ENCODE measurements at regions not wholly inside any gene's neighbourhood (a gene's known extent, or its start where the extent isn't known, plus 50 kb on each side); places are given as distances from the start of the nearest gene placed in this dataset.

GRCh38 chr16:72422308-72422897 is 250.4 kb upstream of the PMFBP1 start:
- no peaks in the 10 kb centered on the region for H3K4me1 ChIP-seq (ENCODE audit: insufficient read depth)
- DNase-seq (ENCODE audit: low spot score), result no peak
- no peaks in the 10 kb centered on the region for H3K9me2 ChIP-seq (replicated peaks; ENCODE audit: insufficient read depth)
- no peaks in the 10 kb centered on the region for H3K27me3 ChIP-seq
- no peak overlapping the region for H3K27ac ChIP-seq
- H3K79me2 ChIP-seq, result no peaks in the 10 kb centered on the region
- WGBS (ENCODE audit: low lambda C conversion rate, missing lambda C conversion rate), result 97% methylated on average over 1 of the region's 1 CpG
- no peaks in the 10 kb centered on the region for H4K20me1 ChIP-seq (ENCODE audit: insufficient read depth, poor library complexity, severe bottlenecking)
- no peaks in the 10 kb centered on the region for H3K36me3 ChIP-seq (replicated peaks; ENCODE audit: insufficient read depth, low read depth)
- no peak for TF ChIP-seq EZH2phosphoT487 (IDR thresholded peaks at IDR 0.05; ENCODE audit: low read depth, severe bottlenecking, unreplicated experiment)
- no peak overlapping the region for H3K4me3 ChIP-seq
- H2AFZ ChIP-seq, result no peak overlapping the region
- H3K4me2 ChIP-seq, result no peak overlapping the region
- peaks cover 16% of the 10 kb centered on the region for H3K9me3 ChIP-seq (ENCODE audit: low read depth)

GRCh38 chr16:72419638-72420037 is 247.7 kb upstream of the PMFBP1 start:
- H3K79me2 ChIP-seq, result no peaks in the 10 kb centered on the region
- DNase-seq (ENCODE audit: low spot score), result no peak
- H3K36me3 ChIP-seq (replicated peaks; ENCODE audit: insufficient read depth, low read depth), result no peaks in the 10 kb centered on the region
- H3K4me1 ChIP-seq (ENCODE audit: insufficient read depth), result no peaks in the 10 kb centered on the region
- H2AFZ ChIP-seq, result no peak overlapping the region
- H3K27ac ChIP-seq, result no peak overlapping the region
- no peaks in the 10 kb centered on the region for H3K27me3 ChIP-seq
- peaks cover 16% of the 10 kb centered on the region for H3K9me3 ChIP-seq (ENCODE audit: low read depth)
- no peak for TF ChIP-seq EZH2phosphoT487 (IDR thresholded peaks at IDR 0.05; ENCODE audit: low read depth, severe bottlenecking, unreplicated experiment)
- no peak for TF ChIP-seq EZH2 (IDR thresholded peaks at IDR 0.05; ENCODE audit: borderline replicate concordance)
- TF ChIP-seq CTCF (IDR thresholded peaks at IDR 0.05; ENCODE audit: poor library complexity), result no peak
- 97% methylated on average over 4 of the region's 4 CpGs for WGBS (ENCODE audit: low lambda C conversion rate, missing lambda C conversion rate)
- no peaks in the 10 kb centered on the region for H4K20me1 ChIP-seq (ENCODE audit: insufficient read depth, poor library complexity, severe bottlenecking)
- H3K4me3 ChIP-seq, result no peak overlapping the region
- no peaks in the 10 kb centered on the region for H3K9me2 ChIP-seq (replicated peaks; ENCODE audit: insufficient read depth)
- H3K4me2 ChIP-seq, result no peak overlapping the region

GRCh38 chr16:72415379-72415778 is 243.4 kb upstream of the PMFBP1 start:
- H3K36me3 ChIP-seq (replicated peaks; ENCODE audit: insufficient read depth, low read depth), result no peaks in the 10 kb centered on the region
- no peaks in the 10 kb centered on the region for H3K79me2 ChIP-seq
- TF ChIP-seq EZH2phosphoT487 (IDR thresholded peaks at IDR 0.05; ENCODE audit: low read depth, severe bottlenecking, unreplicated experiment), result no peak
- H3K9me2 ChIP-seq (replicated peaks; ENCODE audit: insufficient read depth), result no peaks in the 10 kb centered on the region
- H3K4me3 ChIP-seq, result no peak overlapping the region
- 79% methylated on average over 1 of the region's 1 CpG for WGBS (ENCODE audit: low lambda C conversion rate, missing lambda C conversion rate)
- no peak overlapping the region for H3K27ac ChIP-seq
- DNase-seq (ENCODE audit: low spot score), result no peak
- no peak overlapping the region for H3K4me2 ChIP-seq
- H2AFZ ChIP-seq, result no peak overlapping the region
- no peaks in the 10 kb centered on the region for H4K20me1 ChIP-seq (ENCODE audit: insufficient read depth, poor library complexity, severe bottlenecking)
- H3K27me3 ChIP-seq, result no peaks in the 10 kb centered on the region
- peaks cover 7% of the 10 kb centered on the region for H3K9me3 ChIP-seq (ENCODE audit: low read depth)
- no peaks in the 10 kb centered on the region for H3K4me1 ChIP-seq (ENCODE audit: insufficient read depth)

- TF ChIP-seq EZH2phosphoT487 (IDR thresholded peaks at IDR 0.05; ENCODE audit: low read depth, severe bottlenecking, unreplicated experiment), result no peak
- no peak for TF ChIP-seq EZH2 (IDR thresholded peaks at IDR 0.05; ENCODE audit: borderline replicate concordance)
- no peak for TF ChIP-seq CTCF (IDR thresholded peaks at IDR 0.05; ENCODE audit: poor library complexity)
- Histone ChIP-seq H3K4me1 (ENCODE audit: insufficient read depth) (no peaks in the 10 kb centered on the region), H3K9me3 (ENCODE audit: low read depth) (no peaks in the 10 kb centered on the region), H3K27ac (no peak overlapping the region), H2AFZ (no peak overlapping the region), H3K9me2 (replicated peaks; ENCODE audit: insufficient read depth) (no peaks in the 10 kb centered on the region), H3K79me2 (no peaks in the 10 kb centered on the region), H3K36me3 (replicated peaks; ENCODE audit: insufficient read depth, low read depth) (no peaks in the 10 kb centered on the region), H3K4me2 (no peak overlapping the region), H4K20me1 (ENCODE audit: insufficient read depth, poor library complexity, severe bottlenecking) (no peaks in the 10 kb centered on the region), H3K4me3 (no peak overlapping the region), H3K27me3 (no peaks in the 10 kb centered on the region)
- 84% methylated on average over 2 of the region's 2 CpGs for WGBS (ENCODE audit: low lambda C conversion rate, missing lambda C conversion rate)
- no peak for DNase-seq (ENCODE audit: low spot score)
Measured at GRCh38 chr16:72410492-72410891, 238.5 kb upstream of the PMFBP1 start.

Measured in hepatocyte (in vitro differentiated cells).